WTC11 (cell line): ENCODE measurements at regions not wholly inside any gene's neighbourhood (a gene's known extent, or its start where the extent isn't known, plus 50 kb on each side); places are given as distances from the start of the nearest gene placed in this dataset.

Experiments
- ATF3 ChIP-seq: sonication (generic); formaldehyde crosslinking; conservative IDR thresholded peaks from 2 replicates; pipeline ENCODE4 v1.8.1; 2022; ENCODE audit warnings: mild to moderate bottlenecking, missing genetic modification reagents
- ATF6 ChIP-seq: sonication (generic); formaldehyde crosslinking; IDR thresholded peaks from 2 replicates; pipeline ENCODE4 v1.8.1; 2023; ENCODE audit warnings: mild to moderate bottlenecking, missing genetic modification reagents
- CBFB ChIP-seq: sonication (generic); formaldehyde crosslinking; IDR thresholded peaks from 2 replicates; pipeline ENCODE4 v1.8.1; 2022; ENCODE audit warnings: mild to moderate bottlenecking, low read depth, missing genetic modification reagents
- CTCF ChIP-seq: fragments of 200-600 bp; IDR thresholded peaks from 2 replicates; pipeline ENCODE4 v1.8.0; 2022; ENCODE audit warnings: antibody characterized with exemption
- E2F5 ChIP-seq: sonication (generic); formaldehyde crosslinking; IDR thresholded peaks from 2 replicates; pipeline ENCODE4 v1.8.1; 2022; ENCODE audit warnings: mild to moderate bottlenecking, moderate library complexity, missing genetic modification reagents
- ELF4 ChIP-seq: sonication (generic); formaldehyde crosslinking; IDR thresholded peaks from 2 replicates; pipeline ENCODE4 v1.8.1; 2022; ENCODE audit warnings: low read depth, mild to moderate bottlenecking, moderate library complexity, missing genetic modification reagents
- IRF2 ChIP-seq: sonication (generic); formaldehyde crosslinking; IDR thresholded peaks from 2 replicates; pipeline ENCODE4 v1.8.0; 2022; ENCODE audit warnings: low read depth, missing genetic modification reagents, borderline replicate concordance
- JUN ChIP-seq: sonication (generic); formaldehyde crosslinking; IDR thresholded peaks from 2 replicates; pipeline ENCODE4 v1.8.0; 2023; ENCODE audit warnings: mild to moderate bottlenecking, missing genetic modification reagents
- MAX ChIP-seq: sonication (generic); formaldehyde crosslinking; IDR thresholded peaks from 2 replicates; pipeline ENCODE4 v1.8.0; 2022; ENCODE audit warnings: mild to moderate bottlenecking, missing genetic modification reagents
- NFE2L1 ChIP-seq: sonication (generic); formaldehyde crosslinking; IDR thresholded peaks from 2 replicates; pipeline ENCODE4 v1.8.1; 2023; ENCODE audit warnings: missing genetic modification reagents
- TEAD1 ChIP-seq: sonication (generic); formaldehyde crosslinking; IDR thresholded peaks from 2 replicates; pipeline ENCODE4 v1.8.0; 2022; ENCODE audit warnings: mild to moderate bottlenecking, missing genetic modification reagents
- USF1 ChIP-seq: sonication (generic); formaldehyde crosslinking; IDR thresholded peaks from 2 replicates; pipeline ENCODE4 v1.8.0; 2022; ENCODE audit warnings: mild to moderate bottlenecking, missing genetic modification reagents
- ZNF512 ChIP-seq: sonication (generic); formaldehyde crosslinking; IDR thresholded peaks from 2 replicates; pipeline ENCODE4 v1.8.1; 2022; ENCODE audit warnings: missing genetic modification reagents, borderline replicate concordance
- ZSCAN18 ChIP-seq: fragments of 250-450 bp; sonication (Bioruptor Pico); IDR thresholded peaks from 2 replicates; pipeline ENCODE4 v2.1.2; 2022; ENCODE audit warnings: mild to moderate bottlenecking, moderate library complexity

- TF ChIP-seq ELF4 (CRISPR knock-in tag): no peak
- TF ChIP-seq CTCF: no peak
- no peak for TF ChIP-seq TEAD1 (CRISPR knock-in tag)
- no peak for TF ChIP-seq E2F5
- no peak for TF ChIP-seq ATF3 (CRISPR knock-in tag)
- no peak for TF ChIP-seq IRF2 (CRISPR knock-in tag)
- TF ChIP-seq ZSCAN18: no peak
- TF ChIP-seq ATF6 (CRISPR knock-in tag): no peak
- TF ChIP-seq JUN: no peak
- TF ChIP-seq NFE2L1 (CRISPR knock-in tag): no peak
- no peak for TF ChIP-seq MAX (CRISPR knock-in tag)
- no peak for TF ChIP-seq CBFB (CRISPR knock-in tag)
- no peak for TF ChIP-seq ZNF512
- no peak for TF ChIP-seq USF1
These were observed 356.4 kb downstream of the ANKRD7 start for GRCh38 chr7:118580743-118581382.
